ENCODE measurements at regions not wholly inside any gene's neighbourhood (a gene's known extent, or its start where the extent isn't known, plus 50 kb on each side); places are given as distances from the start of the nearest gene placed in this dataset.

DNA sequence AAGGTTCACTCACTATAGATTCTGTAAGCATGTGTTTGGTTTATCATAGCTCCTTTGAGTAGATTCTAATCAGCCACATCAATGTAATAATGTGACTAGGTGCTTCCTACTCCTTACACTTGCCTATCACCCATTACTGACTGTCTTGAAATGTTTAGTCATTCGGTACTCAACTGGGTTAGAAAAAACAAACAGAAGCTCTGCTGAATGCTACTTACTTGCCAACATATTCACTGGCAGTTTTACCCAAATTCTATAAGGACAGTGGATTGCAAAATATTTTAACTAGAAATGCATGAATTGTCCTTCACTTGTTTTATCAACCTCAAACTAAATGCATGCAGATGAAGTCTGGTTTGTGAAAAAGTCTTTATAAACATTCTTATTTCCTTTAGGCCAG is 352.1 kb upstream of the ALCAM start:
- TF ChIP-seq, protein P1, sequence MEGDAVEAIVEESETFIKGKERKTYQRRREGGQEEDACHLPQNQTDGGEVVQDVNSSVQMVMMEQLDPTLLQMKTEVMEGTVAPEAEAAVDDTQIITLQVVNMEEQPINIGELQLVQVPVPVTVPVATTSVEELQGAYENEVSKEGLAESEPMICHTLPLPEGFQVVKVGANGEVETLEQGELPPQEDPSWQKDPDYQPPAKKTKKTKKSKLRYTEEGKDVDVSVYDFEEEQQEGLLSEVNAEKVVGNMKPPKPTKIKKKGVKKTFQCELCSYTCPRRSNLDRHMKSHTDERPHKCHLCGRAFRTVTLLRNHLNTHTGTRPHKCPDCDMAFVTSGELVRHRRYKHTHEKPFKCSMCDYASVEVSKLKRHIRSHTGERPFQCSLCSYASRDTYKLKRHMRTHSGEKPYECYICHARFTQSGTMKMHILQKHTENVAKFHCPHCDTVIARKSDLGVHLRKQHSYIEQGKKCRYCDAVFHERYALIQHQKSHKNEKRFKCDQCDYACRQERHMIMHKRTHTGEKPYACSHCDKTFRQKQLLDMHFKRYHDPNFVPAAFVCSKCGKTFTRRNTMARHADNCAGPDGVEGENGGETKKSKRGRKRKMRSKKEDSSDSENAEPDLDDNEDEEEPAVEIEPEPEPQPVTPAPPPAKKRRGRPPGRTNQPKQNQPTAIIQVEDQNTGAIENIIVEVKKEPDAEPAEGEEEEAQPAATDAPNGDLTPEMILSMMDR (IDR thresholded peaks at IDR 0.05; ENCODE audit: insufficient read depth, low read length): no peak
- no peak for TF ChIP-seq GABPA (IDR thresholded peaks at IDR 0.05; ENCODE audit: low read depth)
- no peak for TF ChIP-seq SPI1 (IDR thresholded peaks at IDR 0.05; ENCODE audit: borderline replicate concordance, low read depth)
- no peak for TF ChIP-seq POLR2AphosphoS5 (IDR thresholded peaks at IDR 0.05; ENCODE audit: low read depth)
- TF ChIP-seq, protein P2, sequence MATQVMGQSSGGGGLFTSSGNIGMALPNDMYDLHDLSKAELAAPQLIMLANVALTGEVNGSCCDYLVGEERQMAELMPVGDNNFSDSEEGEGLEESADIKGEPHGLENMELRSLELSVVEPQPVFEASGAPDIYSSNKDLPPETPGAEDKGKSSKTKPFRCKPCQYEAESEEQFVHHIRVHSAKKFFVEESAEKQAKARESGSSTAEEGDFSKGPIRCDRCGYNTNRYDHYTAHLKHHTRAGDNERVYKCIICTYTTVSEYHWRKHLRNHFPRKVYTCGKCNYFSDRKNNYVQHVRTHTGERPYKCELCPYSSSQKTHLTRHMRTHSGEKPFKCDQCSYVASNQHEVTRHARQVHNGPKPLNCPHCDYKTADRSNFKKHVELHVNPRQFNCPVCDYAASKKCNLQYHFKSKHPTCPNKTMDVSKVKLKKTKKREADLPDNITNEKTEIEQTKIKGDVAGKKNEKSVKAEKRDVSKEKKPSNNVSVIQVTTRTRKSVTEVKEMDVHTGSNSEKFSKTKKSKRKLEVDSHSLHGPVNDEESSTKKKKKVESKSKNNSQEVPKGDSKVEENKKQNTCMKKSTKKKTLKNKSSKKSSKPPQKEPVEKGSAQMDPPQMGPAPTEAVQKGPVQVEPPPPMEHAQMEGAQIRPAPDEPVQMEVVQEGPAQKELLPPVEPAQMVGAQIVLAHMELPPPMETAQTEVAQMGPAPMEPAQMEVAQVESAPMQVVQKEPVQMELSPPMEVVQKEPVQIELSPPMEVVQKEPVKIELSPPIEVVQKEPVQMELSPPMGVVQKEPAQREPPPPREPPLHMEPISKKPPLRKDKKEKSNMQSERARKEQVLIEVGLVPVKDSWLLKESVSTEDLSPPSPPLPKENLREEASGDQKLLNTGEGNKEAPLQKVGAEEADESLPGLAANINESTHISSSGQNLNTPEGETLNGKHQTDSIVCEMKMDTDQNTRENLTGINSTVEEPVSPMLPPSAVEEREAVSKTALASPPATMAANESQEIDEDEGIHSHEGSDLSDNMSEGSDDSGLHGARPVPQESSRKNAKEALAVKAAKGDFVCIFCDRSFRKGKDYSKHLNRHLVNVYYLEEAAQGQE (IDR thresholded peaks at IDR 0.05; ENCODE audit: insufficient replicate concordance, low read depth): no peak
- H3K27me3 ChIP-seq (ENCODE audit: insufficient read depth, poor library complexity, severe bottlenecking): no peaks in the 10 kb centered on the region
- no peak overlapping the region for H3K4me3 ChIP-seq (replicated peaks; ENCODE audit: insufficient read depth, low read length)
- H3K27ac ChIP-seq (replicated peaks): no peak overlapping the region
- DNase-seq (ENCODE audit: low read depth in 1 of 2, low spot score in 1 of 2): no peak

DNA sequence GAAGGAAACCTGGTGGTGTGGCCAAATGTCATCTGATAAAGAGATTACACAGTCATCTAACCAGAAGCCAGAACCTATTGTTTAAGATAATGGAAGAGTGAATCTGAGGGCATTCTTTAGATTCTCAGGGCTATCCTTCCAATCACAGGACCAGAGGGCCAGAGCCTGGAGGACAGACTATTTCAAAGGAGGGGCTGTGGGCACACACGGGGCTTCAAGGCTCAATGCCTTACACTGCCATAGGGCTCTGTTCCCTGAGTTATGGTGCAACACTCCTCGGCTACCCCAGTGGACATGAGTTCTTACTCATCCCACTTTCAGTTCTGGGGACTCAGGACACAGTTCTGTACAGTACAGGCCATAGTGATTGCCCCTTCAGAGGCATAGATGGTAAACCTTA is 343.9 kb upstream of the ALCAM start:
- no peak overlapping the region for H3K4me3 ChIP-seq (replicated peaks; ENCODE audit: insufficient read depth, low read length)
- no peak for DNase-seq (ENCODE audit: low read depth in 1 of 2, low spot score in 1 of 2)
- H3K27ac ChIP-seq (replicated peaks): no peak overlapping the region
- no peaks in the 10 kb centered on the region for H3K27me3 ChIP-seq (ENCODE audit: insufficient read depth, poor library complexity, severe bottlenecking)
- TF ChIP-seq, protein P1 (IDR thresholded peaks at IDR 0.05; ENCODE audit: insufficient read depth, low read length): no peak
- no peak for TF ChIP-seq SPI1 (IDR thresholded peaks at IDR 0.05; ENCODE audit: borderline replicate concordance, low read depth)
- no peak for TF ChIP-seq POLR2AphosphoS5 (IDR thresholded peaks at IDR 0.05; ENCODE audit: low read depth)
- TF ChIP-seq, protein P2 (IDR thresholded peaks at IDR 0.05; ENCODE audit: insufficient replicate concordance, low read depth): no peak
- TF ChIP-seq GABPA (IDR thresholded peaks at IDR 0.05; ENCODE audit: low read depth): no peak

DNA sequence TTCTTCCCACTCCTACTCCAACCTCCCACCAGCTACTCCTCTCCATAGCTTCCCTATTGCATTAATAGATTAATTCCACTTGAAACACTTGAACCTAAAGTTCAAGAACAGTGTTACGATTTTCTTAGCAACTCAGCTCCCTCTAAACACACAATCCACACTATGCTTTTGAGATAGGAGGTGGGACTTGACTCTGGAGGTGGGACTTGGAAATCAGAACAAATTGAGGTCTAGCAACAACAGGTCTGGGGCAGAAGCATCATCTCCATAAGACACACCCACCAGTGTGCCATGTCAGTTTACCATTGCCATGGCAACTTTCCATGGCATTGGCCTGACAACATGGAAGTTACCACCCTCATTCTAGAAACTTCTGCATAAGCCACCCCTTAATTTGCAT is 336.5 kb upstream of the ALCAM start:
- no peaks in the 10 kb centered on the region for H3K27me3 ChIP-seq (ENCODE audit: insufficient read depth, poor library complexity, severe bottlenecking)
- DNase-seq (ENCODE audit: low read depth in 1 of 2, low spot score in 1 of 2): no peak
- no peak overlapping the region for H3K4me3 ChIP-seq (replicated peaks; ENCODE audit: insufficient read depth, low read length)
- TF ChIP-seq GABPA (IDR thresholded peaks at IDR 0.05; ENCODE audit: low read depth) (no peak), POLR2AphosphoS5 (IDR thresholded peaks at IDR 0.05; ENCODE audit: low read depth) (no peak), SPI1 (IDR thresholded peaks at IDR 0.05; ENCODE audit: borderline replicate concordance, low read depth) (no peak)
- TF ChIP-seq, protein P2 (IDR thresholded peaks at IDR 0.05; ENCODE audit: insufficient replicate concordance, low read depth): no peak
- TF ChIP-seq, protein P1 (IDR thresholded peaks at IDR 0.05; ENCODE audit: insufficient read depth, low read length): no peak
- H3K27ac ChIP-seq (replicated peaks): no peak overlapping the region

Data from HL-60 (cell line).